ENCODE measurements at regions not wholly inside any gene's neighbourhood (a gene's known extent, or its start where the extent isn't known, plus 50 kb on each side); places are given as distances from the start of the nearest gene placed in this dataset.

DNA sequence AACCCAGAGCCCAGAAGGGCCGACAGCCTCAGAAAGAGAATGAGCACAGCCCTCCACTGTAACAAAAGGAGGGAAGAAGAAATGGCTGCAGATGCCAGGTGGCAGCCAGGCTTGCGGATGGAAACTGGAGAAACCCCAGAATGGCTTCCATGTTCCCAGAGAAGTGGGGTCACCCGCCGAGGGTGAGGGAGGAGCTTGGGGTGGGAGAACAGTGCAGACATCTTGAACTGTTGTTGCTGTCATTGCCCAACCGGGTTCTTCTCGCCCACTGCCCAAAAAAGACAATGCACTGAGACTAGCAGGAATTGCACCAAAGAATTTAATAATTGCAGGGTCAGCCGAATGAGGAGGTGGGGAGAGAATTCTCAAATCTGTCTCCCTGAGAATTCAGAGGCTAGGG, 223.2 kb upstream of the RAB6C start:
- DNase-seq: no peak

DNA sequence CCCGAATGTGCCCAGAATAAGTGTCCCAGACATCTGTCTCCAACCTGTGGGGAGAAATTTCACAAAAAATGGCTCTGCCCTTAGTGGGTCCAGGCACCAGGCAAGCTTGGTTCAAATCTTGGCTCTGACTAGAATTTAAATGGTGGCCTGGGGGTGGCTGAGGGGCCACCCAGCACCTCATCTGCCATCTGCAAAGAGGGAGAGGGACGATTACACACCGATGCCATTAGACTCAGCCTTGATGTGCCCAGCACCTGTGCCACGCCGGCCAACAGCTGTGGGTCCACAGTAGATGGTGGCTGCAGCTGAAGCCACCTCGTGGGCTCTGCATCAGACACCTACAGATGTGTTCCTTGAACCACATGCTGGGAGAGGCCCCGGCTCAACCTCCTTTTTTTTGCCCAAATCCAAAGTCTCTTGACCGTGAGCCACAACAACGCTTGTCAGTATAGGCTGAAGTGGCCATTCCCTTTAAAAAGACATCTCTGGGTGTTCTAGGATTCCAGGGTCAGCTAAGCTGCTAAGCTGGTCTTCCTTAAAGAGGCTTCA, 222.0 kb upstream of the RAB6C start:
- DNase-seq: no peak

DNA sequence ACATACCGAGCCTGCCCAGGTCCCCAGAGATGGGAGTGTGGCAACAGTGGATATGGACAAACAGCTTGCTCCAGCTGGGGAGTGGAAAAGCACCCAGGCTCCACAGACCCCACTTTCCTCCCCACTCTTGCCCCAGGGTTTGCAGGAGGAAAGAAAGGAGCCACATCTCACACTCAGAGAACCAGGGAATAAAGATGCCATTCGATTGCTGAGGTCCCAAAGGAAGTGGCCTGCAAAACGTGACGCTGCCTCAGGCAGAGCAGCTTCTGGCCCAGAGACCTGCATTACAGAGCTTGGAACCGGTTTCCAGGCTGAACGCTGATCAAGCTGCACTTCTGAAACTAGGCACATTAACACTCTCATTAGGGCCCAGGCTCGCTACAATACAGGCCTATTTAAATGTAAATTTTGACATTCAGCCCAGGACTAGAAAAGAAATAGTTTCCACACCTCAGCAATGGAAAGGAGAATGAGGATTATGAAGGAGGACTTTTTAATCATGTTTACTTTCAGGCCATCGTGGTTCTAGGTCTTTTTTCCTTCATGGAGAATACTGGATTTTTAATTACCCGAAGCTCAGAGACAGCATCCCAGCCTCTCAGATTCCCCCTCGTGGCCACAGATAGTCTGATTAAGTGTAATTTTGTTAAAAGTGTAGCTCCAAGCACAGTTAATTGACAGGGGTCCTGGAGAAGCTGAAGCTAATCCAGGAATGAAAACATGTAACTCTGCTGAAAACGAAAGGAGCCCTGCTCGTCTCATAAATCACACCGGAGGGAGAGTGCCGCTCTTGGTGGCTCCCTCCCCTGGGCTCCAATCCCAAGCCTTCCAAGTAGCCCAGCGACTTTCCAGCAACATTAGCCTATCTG, 221.3 kb upstream of the RAB6C start:
- no peak for DNase-seq

DNA sequence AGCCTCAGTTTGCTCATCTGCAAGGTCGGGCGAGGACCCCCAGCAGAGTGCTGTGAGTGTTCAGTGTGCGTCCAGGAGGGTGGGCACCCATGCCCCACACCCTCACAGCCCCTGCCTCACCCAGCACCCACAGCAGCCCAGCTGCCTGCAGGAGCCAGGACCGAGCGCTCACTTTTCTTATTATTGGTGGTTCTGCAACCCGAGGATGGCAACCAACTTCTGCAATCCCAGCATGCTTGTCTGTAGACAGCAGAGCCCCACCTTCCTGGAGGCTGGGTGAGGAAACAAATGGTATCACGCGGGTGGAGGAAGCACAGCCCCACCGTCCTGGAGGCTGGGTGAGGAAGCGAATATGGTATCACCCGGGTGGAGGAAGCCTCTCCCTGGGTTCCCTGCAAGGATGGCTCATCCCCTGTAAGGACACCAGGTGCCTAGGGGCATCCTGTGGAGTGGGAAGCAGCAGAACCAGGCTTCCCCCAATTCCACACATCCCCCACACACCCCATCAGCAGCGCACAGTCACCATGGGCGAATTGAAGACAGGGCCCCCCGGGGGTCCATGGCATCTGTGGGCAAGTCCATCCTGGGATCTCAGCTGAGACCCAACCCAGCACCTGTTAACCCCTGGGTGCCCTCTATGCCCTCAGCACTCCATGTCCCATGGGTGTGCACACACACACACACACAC, 220.5 kb upstream of the RAB6C start:
- DNase-seq: no peak

DNA sequence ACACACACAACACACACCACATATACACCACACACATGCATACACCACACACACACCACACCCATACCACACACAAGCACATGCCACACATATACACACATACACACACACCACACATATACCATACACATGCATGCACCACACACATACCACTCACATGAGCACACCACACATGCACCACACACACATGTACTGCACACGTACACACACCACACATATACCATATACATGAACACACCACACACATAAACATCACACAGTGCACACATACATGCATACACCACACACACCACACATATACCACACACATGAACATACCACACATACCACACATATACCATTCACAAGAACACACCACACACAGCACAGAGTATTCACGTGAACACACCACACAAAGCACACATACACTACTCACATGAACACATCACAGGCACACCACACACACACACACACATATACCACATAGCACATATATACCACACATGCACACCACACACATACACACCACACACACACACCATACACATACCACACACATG, 219.9 kb upstream of the RAB6C start:
- no peak for DNase-seq

DNA sequence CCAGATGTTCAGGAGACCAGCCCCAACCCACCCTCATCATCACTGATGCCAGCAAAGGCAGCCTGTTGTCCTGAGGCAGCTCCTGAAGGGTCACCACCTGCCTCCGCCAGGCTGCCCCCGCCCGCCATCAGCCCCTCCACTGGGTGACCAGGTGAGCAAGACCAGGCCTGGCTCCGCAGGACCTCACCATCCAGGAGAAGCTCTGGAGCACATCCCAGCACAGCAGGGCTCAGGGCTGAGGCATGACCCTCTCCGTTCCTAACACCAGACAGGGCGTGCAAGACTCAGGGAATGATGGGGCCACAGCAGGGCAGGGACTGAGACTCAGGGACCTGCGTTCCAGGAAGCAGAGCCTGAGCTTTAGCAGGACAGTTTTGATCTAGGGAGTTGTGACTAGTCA, 218.8 kb upstream of the RAB6C start:
- no peak for DNase-seq

DNA sequence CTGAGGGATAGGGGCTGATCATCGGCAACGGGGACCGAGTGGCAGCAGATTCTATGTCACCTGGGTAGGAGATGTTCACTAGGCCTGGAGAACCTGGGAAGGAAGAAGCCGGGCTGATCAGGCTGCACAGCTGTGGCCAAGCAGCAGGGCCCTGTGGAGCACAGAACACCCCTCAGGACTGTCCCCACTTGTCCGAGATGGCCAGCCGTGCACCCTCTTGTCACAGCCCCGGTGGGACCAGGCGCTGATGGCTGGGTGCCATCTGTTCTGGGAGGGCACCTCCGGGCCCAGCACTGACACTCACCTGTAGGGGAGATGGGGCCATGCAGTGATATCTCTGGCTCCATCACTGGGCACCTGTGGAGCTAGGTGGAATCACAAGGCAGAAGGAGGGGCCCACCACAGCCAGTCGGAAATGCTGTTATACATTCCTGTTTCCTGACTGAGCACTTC, 217.9 kb upstream of the RAB6C start:
- DNase-seq: no peak

DNA sequence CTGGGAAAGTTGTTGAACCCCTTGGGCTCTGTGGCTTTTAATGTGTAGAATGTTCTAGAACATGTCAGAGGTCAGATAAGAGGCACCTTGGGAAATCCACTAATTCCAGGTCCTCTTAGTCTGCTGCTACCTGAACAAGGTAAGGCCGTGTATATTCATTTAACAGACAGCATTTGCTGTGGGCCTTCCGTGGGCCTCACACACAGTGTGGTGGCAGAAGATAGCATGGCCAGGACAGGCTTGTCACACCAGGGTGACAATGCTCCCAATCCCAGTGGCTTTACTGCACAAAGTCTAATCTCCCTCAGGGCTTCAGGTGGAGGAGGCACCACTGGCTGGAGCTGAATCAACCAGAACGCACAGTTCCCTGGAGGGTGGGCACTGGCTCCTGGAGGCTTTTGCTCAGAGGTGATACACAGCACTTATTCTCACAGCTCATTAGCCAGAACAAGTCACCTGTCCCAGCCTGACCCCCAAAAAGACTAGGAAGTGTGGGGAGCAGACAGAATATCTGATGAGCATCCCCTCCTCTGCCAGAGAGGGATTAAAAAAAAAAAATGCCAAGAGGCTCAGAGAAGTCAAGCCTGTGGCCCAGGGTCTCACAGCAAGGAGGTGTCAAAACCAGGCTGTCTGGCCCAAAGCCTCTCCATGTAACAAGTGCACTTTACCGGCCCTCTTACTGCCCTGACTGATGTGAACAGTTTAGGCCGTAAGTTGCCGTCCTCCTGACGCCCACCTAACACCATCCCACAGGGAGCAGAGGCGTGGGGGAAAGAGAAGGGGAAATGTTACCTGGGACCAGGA, 216.9 kb upstream of the RAB6C start:
- DNase-seq: no peak

DNA sequence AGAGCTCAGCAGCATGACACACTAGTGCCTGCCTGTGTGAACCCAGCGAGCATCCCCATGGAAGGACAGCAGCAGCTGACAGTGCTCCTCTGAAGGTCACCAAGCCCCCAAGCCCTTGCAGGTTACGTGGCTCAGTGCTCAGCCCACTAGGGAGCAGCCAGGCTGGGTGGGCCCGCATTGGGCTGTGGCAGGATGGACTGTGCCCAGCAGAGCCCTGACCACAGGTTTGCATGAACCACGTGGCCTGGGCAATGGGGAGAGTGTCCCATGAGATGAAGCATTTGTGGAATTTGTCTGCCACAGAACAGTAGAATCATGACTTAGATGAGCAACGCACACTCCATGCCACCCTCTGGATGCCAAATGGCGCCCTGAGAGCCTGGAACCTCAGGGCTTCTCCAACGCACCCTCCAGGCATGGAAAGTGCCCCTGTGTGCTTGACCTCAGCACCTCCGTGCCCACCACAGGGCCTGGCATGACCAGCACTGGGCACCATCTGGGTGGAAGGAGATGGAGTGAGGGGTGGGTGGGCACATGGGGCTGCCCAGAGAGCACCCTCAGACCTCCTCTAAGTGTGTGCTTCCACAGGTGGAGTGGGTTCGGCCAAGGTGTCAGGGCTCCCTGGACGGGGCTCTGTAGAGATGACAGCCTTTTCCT, 216.1 kb upstream of the RAB6C start:
- no peak for DNase-seq

DNA sequence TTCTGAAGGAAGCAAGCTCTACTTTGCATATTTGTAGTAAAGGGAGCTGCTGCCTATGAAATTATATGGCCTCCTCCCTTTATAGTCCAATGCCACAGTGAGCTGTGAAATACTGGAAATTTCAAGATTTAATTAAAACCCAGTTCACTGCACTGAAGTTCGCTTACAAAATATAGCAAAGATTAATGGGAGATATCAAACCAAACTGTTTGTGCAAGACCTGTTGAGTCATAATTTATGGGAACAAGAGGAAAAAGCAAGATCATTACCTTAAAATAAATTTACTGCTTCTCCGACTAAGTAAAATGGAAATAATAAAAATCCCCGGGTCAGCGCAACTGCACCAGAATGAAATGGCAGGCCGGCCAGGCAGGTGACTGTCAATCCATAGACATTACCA, 215.5 kb upstream of the RAB6C start:
- DNase-seq: no peak

DNA sequence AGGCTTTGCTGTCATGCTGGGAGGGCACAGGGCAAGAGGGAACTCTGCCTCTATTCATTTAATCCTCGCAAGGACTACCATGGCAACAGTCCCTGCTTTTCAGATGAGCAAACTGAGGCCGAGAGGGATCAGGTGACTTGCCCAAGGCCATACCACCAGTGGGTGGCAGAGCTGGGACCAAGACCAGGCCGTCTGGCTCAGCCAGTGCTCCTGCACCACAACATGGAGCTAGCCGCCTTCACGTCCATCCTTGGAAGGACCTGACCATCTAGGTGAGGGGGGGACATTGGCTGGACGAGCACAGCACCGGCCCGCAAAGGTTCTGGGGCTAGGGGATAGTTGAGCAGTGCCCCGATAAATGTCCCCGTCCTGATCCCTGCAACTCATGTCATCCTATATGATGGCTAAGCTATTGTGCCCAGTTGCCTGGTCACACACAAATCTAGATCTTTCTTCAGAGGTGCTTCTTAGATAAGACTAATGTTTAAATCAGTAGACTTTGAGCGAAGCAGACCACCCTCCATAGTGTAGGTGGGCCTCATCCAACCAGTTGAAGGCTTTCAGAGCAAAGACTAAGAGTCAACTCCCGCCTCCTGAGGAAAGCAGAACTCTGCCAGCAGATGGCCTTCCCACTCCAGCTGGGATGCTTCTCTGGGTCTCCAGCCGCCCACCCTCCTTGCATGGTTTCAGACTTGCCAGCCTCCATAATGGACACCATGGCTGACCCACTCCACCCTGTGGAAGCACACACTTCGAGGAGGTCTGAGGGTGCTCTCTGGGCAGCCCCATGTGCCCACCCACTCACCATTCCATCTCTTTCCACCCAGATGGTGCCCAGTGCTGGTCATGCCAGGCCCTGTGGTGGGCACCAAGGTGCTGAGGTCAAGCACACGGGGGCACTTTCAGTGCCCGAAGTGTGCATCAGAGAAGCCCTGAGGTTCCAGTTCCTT, 214.8 kb upstream of the RAB6C start:
- DNase-seq: no peak

DNA sequence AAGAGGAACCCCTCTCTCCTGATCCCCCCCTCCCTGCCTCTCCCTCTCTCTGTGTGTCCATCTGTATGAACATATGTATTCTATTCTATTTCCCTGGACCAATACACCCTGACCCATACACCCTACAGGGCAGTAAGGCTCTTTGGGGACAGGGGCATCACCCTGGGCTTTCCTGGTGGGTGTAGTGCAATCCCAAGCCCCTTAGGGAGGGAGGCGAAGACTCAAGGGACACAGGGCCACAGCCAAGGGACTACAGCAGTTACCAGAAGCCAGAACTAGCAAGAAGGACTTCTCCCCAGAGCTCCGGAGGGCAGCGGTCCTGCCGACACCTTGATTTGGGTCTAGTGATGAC, 214.2 kb upstream of the RAB6C start:
- no peak for DNase-seq

DNA sequence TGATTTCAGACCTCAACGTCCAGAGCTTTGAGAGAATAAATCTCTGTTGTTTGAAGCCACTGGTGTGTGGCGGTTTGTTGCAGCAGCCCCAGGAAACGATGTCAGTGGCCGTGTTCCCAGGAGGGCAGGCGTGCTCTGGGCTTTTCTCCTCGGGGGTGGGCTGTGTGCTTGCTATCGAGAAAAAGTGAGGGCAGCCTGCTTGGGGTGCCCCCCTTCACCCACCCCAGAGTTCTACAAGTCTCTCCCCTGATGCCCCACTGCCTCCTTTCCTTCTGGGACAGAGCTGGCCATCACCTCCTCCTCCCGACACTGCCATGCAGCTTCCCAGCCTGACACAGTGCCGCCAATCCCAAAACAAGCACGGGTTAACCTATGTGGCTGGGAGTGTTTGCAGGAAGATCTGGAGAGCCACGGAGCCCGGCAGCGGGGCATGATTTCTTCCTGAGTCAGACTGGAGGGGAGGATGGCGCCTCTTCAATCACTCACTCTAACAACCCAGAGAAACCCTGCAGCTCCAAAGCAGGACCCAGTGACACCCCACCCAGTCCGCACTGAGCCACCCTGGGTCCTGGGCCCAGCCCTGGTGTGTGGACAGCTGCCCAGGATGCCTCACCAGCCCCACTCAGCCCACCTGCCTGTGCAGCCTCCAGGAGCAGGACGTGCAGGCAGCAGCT, 213.7 kb upstream of the RAB6C start:
- no peak for DNase-seq

DNA sequence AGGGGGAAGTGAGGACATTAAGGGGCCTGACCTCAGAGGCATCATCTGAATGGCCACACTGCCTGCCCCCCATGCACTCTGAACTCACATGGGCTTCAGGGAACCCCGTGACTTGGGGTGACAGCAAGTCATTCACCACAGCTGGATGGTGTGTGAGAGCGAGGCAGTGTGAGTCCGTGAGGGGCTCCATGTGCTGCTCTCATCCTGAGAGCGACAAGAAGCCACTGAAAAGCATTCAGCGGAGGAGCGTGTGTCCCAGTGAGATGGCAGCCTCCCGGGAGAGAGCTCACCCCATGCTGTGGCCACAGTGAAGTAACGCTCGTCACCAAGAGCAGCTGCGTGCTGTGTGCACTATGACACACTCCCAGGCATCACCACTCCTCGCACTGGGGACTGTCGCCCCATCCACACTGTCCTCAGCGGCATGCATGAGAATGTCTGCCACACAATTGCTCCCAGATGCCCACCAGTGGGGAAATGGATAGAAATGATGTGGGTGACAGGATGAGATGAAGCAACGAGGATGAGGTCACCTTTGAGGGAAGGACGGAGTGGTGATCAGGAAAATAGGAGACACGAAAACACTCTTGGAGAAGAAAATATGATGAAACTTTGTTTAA, 213.0 kb upstream of the RAB6C start:
- no peak for DNase-seq

DNA sequence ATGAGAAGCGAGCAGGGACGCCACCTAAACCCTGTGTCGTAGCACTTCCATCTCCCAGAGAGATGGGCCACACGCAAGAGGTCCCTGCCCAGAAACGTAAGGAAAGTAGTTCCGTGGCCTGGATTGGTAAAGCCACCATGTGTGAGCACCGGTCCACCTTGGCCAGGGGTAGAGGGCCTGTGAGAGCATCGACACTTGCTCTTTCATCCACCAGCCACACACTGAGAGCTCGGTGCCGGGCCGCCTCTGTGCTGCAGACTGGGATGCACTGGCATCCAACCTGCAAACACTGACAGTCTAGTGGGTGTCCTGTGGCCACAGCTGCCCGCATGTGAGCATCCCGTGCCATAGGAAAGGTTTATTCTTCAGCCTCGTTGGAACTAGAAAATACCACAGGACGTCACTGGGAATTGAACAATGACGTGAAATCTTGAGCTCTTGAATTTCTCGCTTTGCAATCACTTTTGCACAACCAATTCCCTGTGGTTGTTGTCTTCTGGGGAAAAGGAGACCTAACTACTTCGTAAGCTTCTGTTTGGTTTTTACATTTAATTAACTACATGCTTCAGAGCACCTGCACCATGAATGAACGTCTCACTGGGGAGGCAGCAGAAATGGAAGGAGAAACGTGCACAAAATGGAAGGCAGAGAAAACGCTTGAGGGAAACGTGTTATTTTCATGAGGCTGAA, 212.0 kb upstream of the RAB6C start:
- no peak for DNase-seq

DNA sequence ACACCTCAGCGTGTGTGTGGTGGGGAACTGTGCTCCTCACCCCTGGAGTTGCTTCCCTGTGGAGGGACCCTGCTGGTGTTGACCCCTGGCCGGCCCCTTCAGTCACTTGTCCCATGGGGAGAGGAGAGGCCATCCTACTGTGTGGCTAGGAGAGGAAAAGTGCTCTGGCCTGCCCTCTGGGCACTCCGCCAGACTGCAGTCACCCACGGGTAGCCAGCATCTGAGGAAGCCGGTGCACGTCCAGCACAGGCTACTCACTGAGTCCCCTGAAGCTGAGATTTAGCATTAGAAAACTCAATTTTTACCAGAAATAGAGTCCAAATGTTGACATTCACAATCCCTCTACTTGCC, 211.5 kb upstream of the RAB6C start:
- DNase-seq: no peak

DNA sequence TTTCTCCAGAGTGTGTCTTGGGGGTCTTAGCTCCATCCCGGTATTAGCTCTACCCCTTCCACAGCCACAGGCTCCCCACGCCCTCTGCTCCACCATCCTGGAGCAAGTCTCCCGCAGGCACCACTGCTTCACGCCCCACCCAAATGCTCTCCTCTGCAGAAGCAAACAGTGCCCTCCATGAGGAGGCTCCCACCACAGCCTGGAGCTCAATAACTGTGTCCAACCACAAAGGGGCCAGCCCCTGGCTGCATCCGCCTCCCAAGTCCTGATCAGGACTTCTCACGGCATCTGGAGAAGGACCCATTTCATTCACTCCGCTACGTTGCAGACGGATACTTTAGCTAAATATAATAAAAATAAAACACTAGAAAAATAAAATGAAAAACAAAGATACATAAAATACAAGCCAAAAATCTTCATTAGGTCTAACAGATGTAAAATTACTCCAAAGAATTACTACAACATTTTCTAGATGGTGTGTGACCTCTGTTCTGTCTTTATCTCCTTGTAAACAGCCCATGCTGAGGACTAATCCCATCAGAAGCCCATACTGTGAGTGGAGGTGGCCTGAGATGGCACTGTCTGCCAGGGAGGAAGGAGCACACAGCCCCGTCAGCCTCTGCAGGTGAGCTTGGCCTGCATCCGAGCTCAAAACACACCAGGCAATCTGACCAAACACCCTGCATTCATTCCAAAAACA, 210.8 kb upstream of the RAB6C start:
- no peak for DNase-seq

DNA sequence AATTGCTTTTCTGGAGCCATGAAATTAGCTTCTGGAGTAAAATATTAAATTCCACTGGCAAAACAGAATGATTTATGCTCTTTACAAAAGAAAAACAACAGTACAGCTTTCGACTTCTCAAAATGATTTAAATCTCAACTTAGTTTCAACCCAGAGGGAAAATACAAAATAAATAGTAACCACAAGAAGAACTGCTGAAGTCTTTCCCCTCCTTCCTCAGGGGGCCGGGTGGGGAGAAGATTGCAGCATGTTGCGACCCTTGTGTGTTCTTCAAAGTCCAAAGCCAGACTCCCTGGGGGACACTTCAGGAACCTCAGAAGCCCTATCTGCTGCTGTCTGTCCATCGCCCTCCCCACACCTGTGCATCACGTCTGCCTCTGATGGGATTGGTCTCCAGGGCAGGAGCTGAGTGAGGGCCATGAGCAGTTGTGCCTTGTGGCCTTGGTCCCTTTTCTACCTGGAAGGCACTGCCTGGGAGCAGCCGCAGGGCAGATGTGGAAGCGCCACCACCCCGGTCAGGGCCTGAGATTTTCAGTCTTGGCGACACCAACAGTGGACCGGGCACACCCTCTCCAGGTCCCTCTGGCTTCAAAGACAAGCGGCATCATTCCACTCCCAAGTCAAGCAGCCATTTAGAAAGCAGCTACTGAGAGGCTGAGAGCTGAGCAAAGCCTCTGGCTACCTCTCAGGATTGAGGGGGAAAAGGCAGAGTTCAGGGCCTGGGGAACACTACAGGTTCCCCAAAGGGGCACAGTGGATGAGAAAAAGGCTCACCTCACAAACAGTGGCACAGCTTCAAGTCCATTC, 210.1 kb upstream of the RAB6C start:
- no peak for DNase-seq

Measured in T-helper 9 cell (primary cell).